HL-60 (cell line): ENCODE measurements at regions not wholly inside any gene's neighbourhood (a gene's known extent, or its start where the extent isn't known, plus 50 kb on each side); places are given as distances from the start of the nearest gene placed in this dataset.

Source experiments
- CTCF ChIP-seq: IDR thresholded peaks from one replicate; pipeline ENCODE4 v1.5.1; 2011; ENCODE audit warnings: low read length, control low read depth, inconsistent platforms; ENCODE audit not compliant: insufficient read depth
- GABPA ChIP-seq: IDR thresholded peaks from 2 replicates; pipeline ENCODE4 v1.6.1; 2012; ENCODE audit warnings: low read depth
- POLR2AphosphoS5 ChIP-seq: IDR thresholded peaks from 2 replicates; pipeline ENCODE4 v1.6.1; 2012; ENCODE audit warnings: low read depth
- REST ChIP-seq: IDR thresholded peaks from 2 replicates; pipeline ENCODE4 v1.6.1; 2012; ENCODE audit warnings: low read depth; ENCODE audit not compliant: insufficient replicate concordance
- SPI1 ChIP-seq: IDR thresholded peaks from 2 replicates; pipeline ENCODE4 v1.6.1; 2012; ENCODE audit warnings: low read depth, mild to moderate bottlenecking, borderline replicate concordance

GRCh38 chr3:66715806-66716205 is 215.0 kb upstream of the LRIG1 start:
- TF ChIP-seq REST, result no peak
- no peak for TF ChIP-seq CTCF
- no peak for TF ChIP-seq POLR2AphosphoS5
- TF ChIP-seq GABPA, result no peak
- TF ChIP-seq SPI1, result no peak
